Endothelial cell of umbilical vein (primary cell): ENCODE measurements at regions not wholly inside any gene's neighbourhood (a gene's known extent, or its start where the extent isn't known, plus 50 kb on each side); places are given as distances from the start of the nearest gene placed in this dataset.

Source experiments
- BruUV-seq: library from RNA; stranded (reverse); fragments of 400-500 nt; replicated peaks from 2 replicates; lab custom pipeline; 2021; lab: Mats Ljungman, UMichigan
- CTCF ChIA-PET: fragments of 300-600, 350-600 bp; sonication (Branson Sonifier 250); formaldehyde crosslinking; loops from one replicate; lab custom pipeline; 2021; ENCODE audit warnings: antibody characterized with exemption, inconsistent platforms; lab: Charles Lee
- POLR2A ChIA-PET: fragments of 300-600, 350-600 bp; sonication (Branson Sonifier 250); formaldehyde crosslinking; loops from one replicate; lab custom pipeline; 2021; ENCODE audit warnings: antibody characterized with exemption, inconsistent platforms; lab: Charles Lee
- DNase-seq: peaks from one replicate; pipeline ENCODE4 v3.0.0-alpha.2; 2011; ENCODE audit warnings: low read depth, low spot score
- FAIRE-seq: peaks from 2 replicates; lab custom pipeline; 2011; peaks lifted over from hg19 to GRCh38; lab: Jason Lieb, UNC
- H2AFZ ChIP-seq: 2 replicates; pipeline ENCODE4 v1.6.0; 2012; ENCODE audit warnings: low read depth, low read length, control low read depth, inconsistent platforms
- H3K27ac ChIP-seq: 2 replicates; pipeline ENCODE4 v1.5.1; 2011; ENCODE audit warnings: low read depth, mild to moderate bottlenecking, control low read depth, low read length, moderate library complexity; ENCODE audit not compliant: insufficient read depth
- H3K27me3 ChIP-seq, 2 experiments: 2 replicates each; pipeline versions ENCODE4 v1.6.0 to v1.6.1; 2011; ENCODE audit warnings: low read length in 2 of 2, mixed read lengths in 1 of 2; ENCODE audit not compliant: control insufficient read depth in 2 of 2, insufficient read depth in 2 of 2
- H3K36me3 ChIP-seq, 2 experiments: 2 replicates in 1 of 2; 3 replicates in 1 of 2; pipeline ENCODE4 v1.5.1; 2011; ENCODE audit warnings: low read length in 2 of 2, mild to moderate bottlenecking in 1 of 2, moderate library complexity in 1 of 2; ENCODE audit not compliant: control insufficient read depth in 2 of 2, insufficient read depth in 2 of 2; ENCODE audit errors: extremely low read depth in 1 of 2
- H3K4me1 ChIP-seq: 3 replicates; pipeline ENCODE4 v1.5.1; 2011; ENCODE audit warnings: mild to moderate bottlenecking, low read length; ENCODE audit not compliant: control insufficient read depth, insufficient read depth; ENCODE audit errors: extremely low read depth
- H3K4me2 ChIP-seq: 2 replicates; pipeline ENCODE4 v1.6.1; 2011; ENCODE audit warnings: low read length, control low read depth, mixed read lengths; ENCODE audit not compliant: insufficient read depth
- H3K4me3 ChIP-seq, 3 experiments: fragments of 200-600 bp in 1 of 3; sonication (generic), shearing (Covaris generic) in 1 of 3; replicated peaks in 1 of 3; 2 replicates each; pipeline ENCODE4 v1.5.1; 2011 to 2016; ENCODE audit warnings: control low read depth in 3 of 3, low read length in 3 of 3, mild to moderate bottlenecking in 2 of 3, inconsistent platforms in 1 of 3, low read depth in 1 of 3, moderate library complexity in 1 of 3; ENCODE audit not compliant: insufficient read depth in 1 of 3
- H3K79me2 ChIP-seq: 2 replicates; pipeline ENCODE4 v1.6.0; 2012; ENCODE audit warnings: low read length, inconsistent platforms; ENCODE audit not compliant: control insufficient read depth, insufficient read depth
- H3K9ac ChIP-seq: replicated peaks from 2 replicates; pipeline ENCODE3; 2011; ENCODE audit warnings: low read length, control low read depth; ENCODE audit not compliant: insufficient read depth; ENCODE audit errors: extremely low read depth
- H3K9me1 ChIP-seq: replicated peaks from 3 replicates; pipeline ENCODE4 v1.6.0; 2011; ENCODE audit warnings: mild to moderate bottlenecking, low read length; ENCODE audit not compliant: control insufficient read depth, insufficient read depth; ENCODE audit errors: extremely low read depth
- H3K9me3 ChIP-seq: replicated peaks from 2 replicates; pipeline ENCODE4 v1.5.1; 2012; ENCODE audit warnings: low read length, inconsistent platforms; ENCODE audit not compliant: control insufficient read depth, insufficient read depth
- H4K20me1 ChIP-seq: replicated peaks from 2 replicates; pipeline ENCODE3; 2011; ENCODE audit warnings: mild to moderate bottlenecking, low read length; ENCODE audit not compliant: control insufficient read depth, insufficient read depth; ENCODE audit errors: extremely low read depth
- CTCF ChIP-seq, 2 donors: IDR thresholded peaks; 1 replicate in 1 of 2; 2 replicates in 1 of 2; pipeline ENCODE4 v1.5.1; 2011; ENCODE audit warnings: low read length in 2 of 2, mild to moderate bottlenecking in 2 of 2, moderate library complexity in 2 of 2, control low read depth in 1 of 2, inconsistent platforms in 1 of 2, low read depth in 1 of 2; ENCODE audit not compliant: insufficient read depth in 1 of 2; ENCODE audit errors: extremely low read depth in 1 of 2
- FOS ChIP-seq: IDR thresholded peaks from 2 replicates; pipeline ENCODE4 v1.6.1; 2011; ENCODE audit warnings: mild to moderate bottlenecking, low read length, moderate library complexity, borderline replicate concordance; ENCODE audit not compliant: insufficient read depth
- GATA2 ChIP-seq: IDR thresholded peaks from 2 replicates; pipeline ENCODE4 v1.7.0; 2011; ENCODE audit warnings: low read depth, mild to moderate bottlenecking, moderate library complexity, mixed read lengths, low read length; ENCODE audit not compliant: insufficient read length, insufficient read depth
- JUN ChIP-seq: IDR thresholded peaks from 2 replicates; pipeline ENCODE4 v1.6.1; 2011; ENCODE audit warnings: borderline replicate concordance, low read depth; ENCODE audit not compliant: insufficient read length, insufficient read depth
- MAX ChIP-seq: IDR thresholded peaks from 2 replicates; pipeline ENCODE4 v1.6.1; 2011; ENCODE audit not compliant: insufficient read depth, insufficient read length
- MYC ChIP-seq: IDR thresholded peaks from one replicate; pipeline ENCODE4 v1.6.1; 2011; ENCODE audit warnings: mild to moderate bottlenecking, low read depth, low read length
- dilution Hi-C: fragments of 300-500 bp; cut with MboI; formaldehyde crosslinking; loops from one replicate; pipeline ENCODE4 v1.15.0; 2019; ENCODE audit warnings: low sequenced_read_pairs; ENCODE audit not compliant: extremely low pct_ligation_motif_present
- intact Hi-C: fragments of 100-400 bp; cut with micrococcal nuclease; formaldehyde crosslinking; loops from one replicate; pipeline ENCODE4 v1.10.0; 2022

- H3K4me2 ChIP-seq = no peak overlapping the region
- no TSS peak for BruUV-seq
- no peaks in the 10 kb centered on the region for H3K27me3 ChIP-seq
- ChIA-PET CTCF (no interaction called here), POLR2A (no interaction called here)
- DNase-seq (no peak), FAIRE-seq (no peak)
- H3K9ac ChIP-seq = no peak overlapping the region
- no peak overlapping the region for H2AFZ ChIP-seq
- H3K4me1 ChIP-seq = no peaks in the 10 kb centered on the region
- dilution Hi-C loops = no loop called here
- TF ChIP-seq GATA2 = no peak
- no peak for TF ChIP-seq MYC
- intact Hi-C loops = no loop called here
- H3K27ac ChIP-seq = no peak overlapping the region
- H3K79me2 ChIP-seq = no peaks in the 10 kb centered on the region
- no peaks in the 10 kb centered on the region for H3K9me1 ChIP-seq
- no peaks in the 10 kb centered on the region for H3K9me3 ChIP-seq
- H4K20me1 ChIP-seq = no peaks in the 10 kb centered on the region
- no peaks in the 10 kb centered on the region for H3K36me3 ChIP-seq
- no peak overlapping the region for H3K4me3 ChIP-seq
These were observed 184.1 kb upstream of the IRX5 start for GRCh38 chr16:54746596-54746995.

GRCh38 chr16:54744998-54745397 lies 185.7 kb upstream of the IRX5 start:
- H3K79me2 ChIP-seq = no peaks in the 10 kb centered on the region
- H3K36me3 ChIP-seq = no peaks in the 10 kb centered on the region
- no peak overlapping the region for H3K27ac ChIP-seq
- H3K9ac ChIP-seq = no peak overlapping the region
- no peak overlapping the region for H3K4me3 ChIP-seq
- intact Hi-C loops = no loop called here
- H2AFZ ChIP-seq = no peak overlapping the region
- POLR2A ChIA-PET = no interaction called here
- dilution Hi-C loops = no loop called here
- DNase-seq (no peak), FAIRE-seq (no peak)
- TF ChIP-seq MAX (no peak), FOS (no peak), JUN (no peak), CTCF (IDR thresholded peaks at IDR 0.05; ENCODE audit: extremely low read depth in 1 of 2, insufficient read depth in 1 of 2, low read depth in 1 of 2, low read length in 2 of 2) (no peak)
- H4K20me1 ChIP-seq = no peaks in the 10 kb centered on the region
- no peaks in the 10 kb centered on the region for H3K27me3 ChIP-seq
- no peak overlapping the region for H3K4me2 ChIP-seq
- H3K9me1 ChIP-seq = no peaks in the 10 kb centered on the region
- H3K4me1 ChIP-seq = no peaks in the 10 kb centered on the region
- CTCF ChIA-PET = no interaction called here
- no peaks in the 10 kb centered on the region for H3K9me3 ChIP-seq
- BruUV-seq = no TSS peak
